HepG2 (cell line): ENCODE measurements at regions not wholly inside any gene's neighbourhood (a gene's known extent, or its start where the extent isn't known, plus 50 kb on each side); places are given as distances from the start of the nearest gene placed in this dataset.

Source experiments
- ATAC-seq: fragments of 200-7000 bp; cut with Tn5 transposase; 3 replicates; pipeline ENCODE4 v1.9.1; 2020; ENCODE audit warnings: mild to moderate bottlenecking, moderate library complexity
- BruUV-seq: library from RNA; stranded (reverse); fragments of 400-500 nt; replicated peaks from 2 replicates; lab custom pipeline; 2021; lab: Mats Ljungman, UMichigan
- CTCF ChIA-PET: fragments of 300-600 bp; formaldehyde crosslinking; extraction: SDS; loops from one replicate; lab custom pipeline; 2021; ENCODE audit warnings: low total read pairs, inconsistent platforms, low intra/inter-chr PET ratio; lab: Yijun Ruan, JAX
- POLR2A ChIA-PET: fragments of 350-600 bp; sonication (Branson Sonifier 250); formaldehyde crosslinking; loops from one replicate; lab custom pipeline; 2020; ENCODE audit warnings: antibody characterized with exemption, inconsistent platforms; lab: Yijun Ruan, JAX
- DNase-seq: peaks from one replicate; pipeline ENCODE4 v3.0.0-alpha.2; 2015; ENCODE audit warnings: low spot score
- FAIRE-seq: peaks from 3 replicates; lab custom pipeline; 2011; peaks lifted over from hg19 to GRCh38; lab: Jason Lieb, UNC
- H2AFZ ChIP-seq: one replicate; pipeline ENCODE4 v1.6.1; 2011; ENCODE audit warnings: low read length, inconsistent platforms
- H3K27ac ChIP-seq: fragments of 300-600 bp; 3 replicates; pipeline ENCODE4 v1.8.0; 2011; ENCODE audit warnings: mixed run types, mild to moderate bottlenecking, mixed read lengths, low read length, inconsistent platforms; ENCODE audit not compliant: insufficient read depth; ENCODE audit errors: extremely low read length
- H3K27me3 ChIP-seq, 2 experiments: fragments of 200-600 bp in 1 of 2; 2 replicates in 1 of 2; 3 replicates in 1 of 2; pipeline versions ENCODE4 v1.6.0 to v1.8.0; 2011; ENCODE audit warnings: low read length in 2 of 2, mild to moderate bottlenecking in 2 of 2, moderate library complexity in 2 of 2, inconsistent platforms in 1 of 2; ENCODE audit not compliant: insufficient read depth in 2 of 2, control insufficient read depth in 1 of 2
- H3K36me3 ChIP-seq, 2 experiments: fragments of 200-600 bp in 1 of 2; replicated peaks in 1 of 2; 2 replicates in 1 of 2; 3 replicates in 1 of 2; pipeline versions ENCODE4 v1.5.1 to v1.8.0; 2011; ENCODE audit warnings: low read length in 2 of 2, inconsistent platforms in 1 of 2; ENCODE audit not compliant: insufficient read depth in 2 of 2, control insufficient read depth in 1 of 2
- H3K4me1 ChIP-seq: 2 replicates; pipeline ENCODE4 v1.5.1; 2012; ENCODE audit warnings: low read length, inconsistent platforms; ENCODE audit not compliant: insufficient read depth
- H3K4me2 ChIP-seq: 2 replicates; pipeline ENCODE4 v1.6.0; 2011; ENCODE audit warnings: low read depth, low read length, inconsistent platforms
- H3K4me3 ChIP-seq, 3 experiments: fragments of 200-600 bp in 1 of 3; sonication (generic), shearing (Covaris generic) in 1 of 3; replicated peaks in 1 of 3; 2 replicates each; pipeline ENCODE4 v1.5.1; 2011 to 2016; ENCODE audit warnings: low read length in 3 of 3, inconsistent platforms in 2 of 3, low read depth in 2 of 3, mild to moderate bottlenecking in 2 of 3, control low read depth in 1 of 3, mixed read lengths in 1 of 3; ENCODE audit not compliant: insufficient read depth in 1 of 3
- H3K79me2 ChIP-seq: one replicate; pipeline ENCODE4 v1.6.1; 2011; ENCODE audit warnings: low read length, inconsistent platforms; ENCODE audit not compliant: insufficient read depth
- H3K9ac ChIP-seq: 2 replicates; pipeline ENCODE4 v1.6.0; 2011; ENCODE audit warnings: mild to moderate bottlenecking, low read depth, low read length, inconsistent platforms; ENCODE audit not compliant: insufficient read depth
- H3K9me3 ChIP-seq: 2 replicates; pipeline ENCODE4 v1.5.1; 2012; ENCODE audit warnings: mild to moderate bottlenecking, low read length
- H4K20me1 ChIP-seq: 2 replicates; pipeline ENCODE4 v1.6.0; 2011; ENCODE audit warnings: inconsistent platforms, mild to moderate bottlenecking, low read length, moderate library complexity; ENCODE audit not compliant: insufficient read depth
- CREB3 ChIP-seq: sonication (generic); formaldehyde crosslinking; IDR thresholded peaks from 2 replicates; pipeline ENCODE4 v1.5.0; 2020; ENCODE audit warnings: missing genetic modification reagents
- DMTF1 ChIP-seq: sonication (generic); formaldehyde crosslinking; IDR thresholded peaks from 2 replicates; pipeline ENCODE4 v1.4.0; 2020; ENCODE audit warnings: mild to moderate bottlenecking, missing genetic modification reagents
- ELF1 ChIP-seq: sonication (generic); formaldehyde crosslinking; IDR thresholded peaks from 2 replicates; pipeline ENCODE4 v1.4.0; 2020; ENCODE audit warnings: missing genetic modification reagents
- HNRNPL ChIP-seq: fragments of 200-400 bp; formaldehyde crosslinking; IDR thresholded peaks from 2 replicates; pipeline ENCODE4 v1.6.1; 2017; ENCODE audit warnings: mild to moderate bottlenecking, low read depth, low read length
- KLF16 ChIP-seq, 2 experiments: sonication (generic) in 1 of 2; formaldehyde crosslinking in 1 of 2; IDR thresholded peaks; 2 replicates each; pipeline versions ENCODE4 v1.6.1 to v1.8.0; 2016 to 2023; ENCODE audit warnings: missing genetic modification reagents in 2 of 2, missing compliant biosample characterization in 1 of 2
- SP1 ChIP-seq, 2 experiments: fragments of 450-650 bp in 1 of 2; sonication (generic) in 1 of 2; formaldehyde crosslinking in 1 of 2; IDR thresholded peaks; 2 replicates each; pipeline versions ENCODE4 v1.4.0 to v1.6.1; 2016 to 2020; ENCODE audit warnings: missing genetic modification reagents in 1 of 2
- ZBTB39 ChIP-seq: sonication (generic); formaldehyde crosslinking; IDR thresholded peaks from 2 replicates; pipeline ENCODE4 v1.5.0; 2020; ENCODE audit warnings: missing genetic modification reagents
- ZNF10 ChIP-seq: sonication (generic); formaldehyde crosslinking; IDR thresholded peaks from 2 replicates; pipeline ENCODE4 v1.4.0; 2020; ENCODE audit warnings: mild to moderate bottlenecking, low read depth, missing genetic modification reagents, borderline replicate concordance
- ZNF33A ChIP-seq: sonication (generic); formaldehyde crosslinking; IDR thresholded peaks from 2 replicates; pipeline ENCODE4 v1.5.1; 2020; ENCODE audit warnings: missing genetic modification reagents, mild to moderate bottlenecking, moderate library complexity, borderline replicate concordance
- WGBS: methylation state at CpG from one replicate; pipeline ENCODE4 v1.1.6; 2017; ENCODE audit warnings: low lambda C conversion rate; 5-methylcytosine and 5-hydroxymethylcytosine counted together
- in situ Hi-C: cut with HindIII; loops from 2 replicates; pipeline ENCODE4 v1.10.0; 2017; ENCODE audit warnings: low pct_unique_long_range_greater_than_20kb; ENCODE audit not compliant: extremely low pct_ligation_motif_present
- intact Hi-C: fragments of 100-400 bp; cut with micrococcal nuclease; formaldehyde crosslinking; loops from one replicate; pipeline ENCODE4 v1.10.0; 2022; ENCODE audit not compliant: unreplicated experiment

GRCh38 chr9:23145467-23145866, 680.6 kb downstream of the ELAVL2 start:
- TF ChIP-seq CREB3 (CRISPR knock-in tag) (no peak), ZNF10 (no peak), HNRNPL (no peak), ZNF33A (CRISPR knock-in tag) (no peak), ELF1 (no peak), KLF16 (CRISPR knock-in tag; IDR thresholded peaks at IDR 0.05) (no peak), SP1 (IDR thresholded peaks at IDR 0.05) (no peak), SP1 (CRISPR knock-in tag; IDR thresholded peaks at IDR 0.05) (no peak), ZBTB39 (CRISPR knock-in tag) (no peak), DMTF1 (CRISPR knock-in tag) (no peak)
- no peak for ATAC-seq
- Histone ChIP-seq H3K9me3 (peaks cover 70% of the 10 kb centered on the region), H3K4me2 (no peak overlapping the region), H4K20me1 (no peaks in the 10 kb centered on the region), H3K9ac (no peak overlapping the region), H3K4me3 (no peak overlapping the region), H3K4me1 (no peaks in the 10 kb centered on the region), H3K27ac (no peak overlapping the region), H3K36me3 (no peaks in the 10 kb centered on the region), H3K27me3 (no peaks in the 10 kb centered on the region), H2AFZ (no peak overlapping the region), H3K79me2 (no peaks in the 10 kb centered on the region)
- CTCF ChIA-PET = no interaction called here
- FAIRE-seq = no peak
- in situ Hi-C loops (no loop called here), intact Hi-C loops (no loop called here)
- POLR2A ChIA-PET = no interaction called here
- BruUV-seq = no TSS peak
- 0% methylated on average over 1 of the region's 1 CpG for WGBS
- no peak for DNase-seq
